Type B pancreatic cell (in vitro differentiated cells): ENCODE measurements at regions not wholly inside any gene's neighbourhood (a gene's known extent, or its start where the extent isn't known, plus 50 kb on each side); places are given as distances from the start of the nearest gene placed in this dataset.

Experiments
- DNase-seq: peaks from one replicate; pipeline ENCODE4 v3.0.0; 2021; ENCODE audit warnings: mixed read lengths; ENCODE audit not compliant: unreplicated experiment; ENCODE audit errors: extremely low spot score
- H3K27ac Mint-ChIP-seq: 2 replicates; pipeline ENCODE4 v1.8.0; 2021; ENCODE audit warnings: mild to moderate bottlenecking, mixed read lengths
- H3K27me3 Mint-ChIP-seq: 2 replicates; pipeline ENCODE4 v1.8.0; 2021; ENCODE audit warnings: mixed read lengths
- H3K36me3 Mint-ChIP-seq: 2 replicates; pipeline ENCODE4 v1.8.0; 2021; ENCODE audit warnings: mixed read lengths
- H3K4me1 Mint-ChIP-seq: one replicate; pipeline ENCODE4 v1.8.0; 2021; ENCODE audit warnings: mixed read lengths; ENCODE audit not compliant: unreplicated experiment
- H3K4me3 Mint-ChIP-seq: 2 replicates; pipeline ENCODE4 v1.8.0; 2021; ENCODE audit warnings: mild to moderate bottlenecking, mixed read lengths
- H3K9me3 Mint-ChIP-seq: 2 replicates; pipeline ENCODE4 v1.8.0; 2021; ENCODE audit warnings: mixed read lengths
- CTCF ChIP-seq: fragments of 200-600 bp; sonication (generic); conservative IDR thresholded peaks from 2 replicates; pipeline ENCODE4 v1.5.0; 2021; ENCODE audit warnings: antibody characterized with exemption, mild to moderate bottlenecking

GRCh38 chr18:51330739-51331138 is 133.3 kb upstream of the MEX3C start:
- Mint-ChIP-seq H3K4me3 (no peak overlapping the region), H3K27ac (no peak overlapping the region), H3K36me3 (no peaks in the 10 kb centered on the region), H3K9me3 (peaks cover 4% of the 10 kb centered on the region), H3K27me3 (peaks cover 10% of the 10 kb centered on the region), H3K4me1 (peaks cover 11% of the 10 kb centered on the region)
- TF ChIP-seq CTCF = no peak
- DNase-seq = no peak

- no peak for DNase-seq
- H3K9me3 Mint-ChIP-seq = no peaks in the 10 kb centered on the region
- H3K36me3 Mint-ChIP-seq = no peaks in the 10 kb centered on the region
- peaks cover 12% of the 10 kb centered on the region for H3K27me3 Mint-ChIP-seq
- H3K27ac Mint-ChIP-seq = no peak overlapping the region
- H3K4me3 Mint-ChIP-seq = no peak overlapping the region
- no peaks in the 10 kb centered on the region for H3K4me1 Mint-ChIP-seq
- TF ChIP-seq CTCF = no peak
Observed at GRCh38 chr18:51337406-51337805, 139.9 kb upstream of the MEX3C start.

- no peak for TF ChIP-seq CTCF
- peaks cover 12% of the 10 kb centered on the region for H3K27me3 Mint-ChIP-seq
- DNase-seq = no peak
- H3K4me1 Mint-ChIP-seq = no peaks in the 10 kb centered on the region
- no peaks in the 10 kb centered on the region for H3K36me3 Mint-ChIP-seq
- H3K27ac Mint-ChIP-seq = no peak overlapping the region
- H3K4me3 Mint-ChIP-seq = no peak overlapping the region
- no peaks in the 10 kb centered on the region for H3K9me3 Mint-ChIP-seq
Observed at GRCh38 chr18:51339856-51340255, 142.4 kb upstream of the MEX3C start.

- Mint-ChIP-seq H3K4me3 (no peak overlapping the region), H3K4me1 (no peaks in the 10 kb centered on the region), H3K36me3 (no peaks in the 10 kb centered on the region), H3K9me3 (no peaks in the 10 kb centered on the region), H3K27ac (no peak overlapping the region), H3K27me3 (peaks cover 12% of the 10 kb centered on the region)
- TF ChIP-seq CTCF = no peak
- no peak for DNase-seq
Observed at GRCh38 chr18:51340332-51340731, 142.9 kb upstream of the MEX3C start.

GRCh38 chr18:51342815-51343214 is 145.3 kb upstream of the MEX3C start:
- no peak overlapping the region for H3K27ac Mint-ChIP-seq
- no peaks in the 10 kb centered on the region for H3K9me3 Mint-ChIP-seq
- H3K4me1 Mint-ChIP-seq = no peaks in the 10 kb centered on the region
- TF ChIP-seq CTCF = no peak
- peaks cover 8% of the 10 kb centered on the region for H3K27me3 Mint-ChIP-seq
- H3K36me3 Mint-ChIP-seq = no peaks in the 10 kb centered on the region
- no peak overlapping the region for H3K4me3 Mint-ChIP-seq
- DNase-seq = no peak

DNA sequence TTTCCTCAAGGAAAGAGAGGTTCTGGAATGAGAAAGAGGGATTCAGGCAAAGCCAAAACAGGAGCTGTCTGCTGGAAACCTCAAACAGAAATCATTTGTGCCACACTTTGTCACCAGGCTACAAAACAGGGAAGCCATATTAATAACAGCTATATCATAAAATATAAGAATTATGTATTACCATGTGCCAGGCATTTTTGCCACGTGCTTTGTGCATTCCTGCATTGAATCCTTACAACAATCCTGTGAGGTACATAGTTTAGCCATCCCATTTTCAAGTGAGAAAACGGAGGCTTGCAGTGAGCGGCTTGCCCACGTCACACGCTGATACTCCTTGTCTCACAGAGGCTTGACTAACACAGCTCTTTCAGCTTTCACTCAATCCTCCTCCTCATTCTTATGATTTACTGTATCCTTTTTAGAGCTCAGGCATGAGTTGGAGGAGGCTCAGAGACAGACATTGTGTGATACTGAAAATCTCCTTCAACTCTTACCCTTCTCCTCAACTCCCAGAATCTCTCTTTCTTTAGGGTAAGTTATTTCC is 148.4 kb upstream of the MEX3C start:
- Mint-ChIP-seq H3K27me3 (no peaks in the 10 kb centered on the region), H3K4me1 (no peaks in the 10 kb centered on the region), H3K4me3 (no peak overlapping the region), H3K27ac (no peak overlapping the region), H3K36me3 (no peaks in the 10 kb centered on the region), H3K9me3 (no peaks in the 10 kb centered on the region)
- no peak for TF ChIP-seq CTCF
- no peak for DNase-seq
